Body of pancreas (tissue), 4 donors: ENCODE measurements at regions not wholly inside any gene's neighbourhood (a gene's known extent, or its start where the extent isn't known, plus 50 kb on each side); places are given as distances from the start of the nearest gene placed in this dataset.
A peak's percentile ranks its signal among the peaks of the same experiment; 100 is the strongest.

Experiments used
- ATAC-seq: fragments of 150-250 bp; one replicate; pipeline ENCODE4 v1.9.1; 2016
- DNase-seq, 4 donors: peaks; one replicate each; pipeline ENCODE4 v3.0.0-alpha.2; 2019
- H3K27ac ChIP-seq, 4 donors: fragments of 200-600 bp; sonication (generic); 1 replicate in 3 of 4; 2 replicates in 1 of 4; pipeline versions ENCODE4 v1.5.1 to v1.6.1; 2016 to 2019; ENCODE audit warnings: mild to moderate bottlenecking in 1 of 4, mixed read lengths in 1 of 4, moderate library complexity in 1 of 4
- H3K27me3 ChIP-seq, 2 donors: fragments of 200-600 bp; sonication (generic); one replicate each; pipeline ENCODE4 v1.6.0; 2016; ENCODE audit warnings: mild to moderate bottlenecking in 1 of 2
- H3K36me3 ChIP-seq, 2 donors: fragments of 200-600 bp; sonication (generic); replicated peaks in 1 of 2; 2 replicates each; pipeline ENCODE4 v1.5.1; 2016; ENCODE audit warnings: low read depth in 2 of 2; ENCODE audit not compliant: insufficient read depth in 1 of 2
- H3K4me1 ChIP-seq: fragments of 200-600 bp; sonication (generic); one replicate; pipeline ENCODE4 v1.6.0; 2016
- H3K4me3 ChIP-seq, 2 donors: fragments of 200-600 bp; sonication (generic); 1 replicate in 1 of 2; 2 replicates in 1 of 2; pipeline ENCODE4 v1.5.1; 2016 to 2019
- H3K9me3 ChIP-seq, 3 donors: fragments of 200-600 bp; sonication (generic); 1 replicate in 2 of 3; 2 replicates in 1 of 3; pipeline ENCODE4 v1.5.1; 2016
- POLR2A ChIP-seq, 3 donors: fragments of 450-650 bp; IDR thresholded peaks; one replicate each; pipeline ENCODE4 v1.6.1; 2016; ENCODE audit warnings: antibody characterized with exemption in 3 of 3, mild to moderate bottlenecking in 2 of 3
- WGBS, 2 donors: methylation state at CpG; one replicate each; pipeline ENCODE4 v1.1.5; 2017; 5-methylcytosine and 5-hydroxymethylcytosine counted together
- intact Hi-C: fragments of 100-400 bp; cut with DNase I; formaldehyde crosslinking; loops from one replicate; pipeline ENCODE4 v1.15.1; 2023
- TF ChIP-seq, protein P1 (sequence below), 7 experiments: fragments of 450-650 bp in 4 of 7; fragments of 200-600 bp in 3 of 7; sonication (generic) in 3 of 7; IDR thresholded peaks; one replicate each; pipeline ENCODE4 v1.5.1; 2016 to 2019; ENCODE audit warnings: antibody characterized with exemption in 7 of 7

DNA sequence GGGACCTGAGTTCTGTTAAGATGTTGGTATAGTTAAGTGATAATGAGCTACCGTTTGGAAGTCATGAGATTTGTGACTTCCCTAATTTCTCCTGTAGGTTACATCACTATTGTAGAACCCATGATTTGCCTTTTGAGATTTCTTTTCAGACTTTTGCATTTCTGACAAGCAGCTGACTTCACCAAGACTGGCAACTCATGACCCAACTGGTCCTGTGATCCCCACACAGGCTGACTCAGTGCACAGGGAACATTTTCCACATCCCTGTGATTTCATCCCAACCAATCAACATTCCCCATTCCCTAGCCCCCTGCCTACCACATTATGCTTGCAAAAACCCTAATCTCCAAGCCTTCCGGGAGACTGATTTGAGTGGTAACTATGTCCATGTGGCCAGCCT is 242.1 kb upstream of the PDZRN3 start:
- H3K27me3 ChIP-seq: no peaks in the 10 kb centered on the region
- H3K9me3 ChIP-seq: no peaks in the 10 kb centered on the region
- no peaks in the 10 kb centered on the region for H3K4me1 ChIP-seq
- intact Hi-C loops: no loop called here
- H3K4me3 ChIP-seq: no peak overlapping the region
- WGBS, 2 donors: 75 to 77% methylated on average over 2 of the region's 2 CpGs
- no peak overlapping the region for H3K27ac ChIP-seq
- H3K36me3 ChIP-seq: no peaks in the 10 kb centered on the region
- DNase-seq (no peak), ATAC-seq (no peak)
- TF ChIP-seq POLR2A (IDR thresholded peaks at IDR 0.05): no peak
- TF ChIP-seq, protein P1, sequence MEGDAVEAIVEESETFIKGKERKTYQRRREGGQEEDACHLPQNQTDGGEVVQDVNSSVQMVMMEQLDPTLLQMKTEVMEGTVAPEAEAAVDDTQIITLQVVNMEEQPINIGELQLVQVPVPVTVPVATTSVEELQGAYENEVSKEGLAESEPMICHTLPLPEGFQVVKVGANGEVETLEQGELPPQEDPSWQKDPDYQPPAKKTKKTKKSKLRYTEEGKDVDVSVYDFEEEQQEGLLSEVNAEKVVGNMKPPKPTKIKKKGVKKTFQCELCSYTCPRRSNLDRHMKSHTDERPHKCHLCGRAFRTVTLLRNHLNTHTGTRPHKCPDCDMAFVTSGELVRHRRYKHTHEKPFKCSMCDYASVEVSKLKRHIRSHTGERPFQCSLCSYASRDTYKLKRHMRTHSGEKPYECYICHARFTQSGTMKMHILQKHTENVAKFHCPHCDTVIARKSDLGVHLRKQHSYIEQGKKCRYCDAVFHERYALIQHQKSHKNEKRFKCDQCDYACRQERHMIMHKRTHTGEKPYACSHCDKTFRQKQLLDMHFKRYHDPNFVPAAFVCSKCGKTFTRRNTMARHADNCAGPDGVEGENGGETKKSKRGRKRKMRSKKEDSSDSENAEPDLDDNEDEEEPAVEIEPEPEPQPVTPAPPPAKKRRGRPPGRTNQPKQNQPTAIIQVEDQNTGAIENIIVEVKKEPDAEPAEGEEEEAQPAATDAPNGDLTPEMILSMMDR (IDR thresholded peaks at IDR 0.05): no peak

DNA sequence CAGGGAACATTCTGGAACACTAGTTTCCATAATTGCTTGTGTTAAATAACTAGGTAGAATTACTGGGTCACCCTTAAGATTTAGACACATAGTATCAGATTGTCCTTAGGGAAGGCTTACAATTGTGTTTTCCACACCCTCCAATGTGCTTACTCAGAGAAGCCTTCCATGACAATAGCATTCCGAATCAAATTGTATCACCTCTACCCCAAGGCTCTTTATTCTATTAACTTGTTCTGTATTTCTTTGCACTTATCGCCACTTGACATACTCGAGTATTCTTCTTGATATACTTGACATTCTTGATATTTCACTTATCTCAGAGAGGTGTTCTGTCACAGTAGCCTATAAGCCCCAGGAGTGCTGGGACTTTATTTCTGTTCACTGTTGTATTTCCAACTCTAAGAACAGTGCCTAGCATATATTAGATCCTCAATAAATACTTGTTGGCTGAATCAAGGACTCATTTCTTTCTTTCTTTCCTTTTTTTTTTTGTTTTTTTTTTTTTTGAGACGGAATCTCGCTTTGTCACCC is 238.9 kb upstream of the PDZRN3 start:
- Histone ChIP-seq H3K4me1 (no peaks in the 10 kb centered on the region), H3K27ac (no peak overlapping the region), H3K36me3 (no peaks in the 10 kb centered on the region), H3K27me3 (no peaks in the 10 kb centered on the region), H3K9me3 (no peaks in the 10 kb centered on the region), H3K4me3 (no peak overlapping the region)
- DNase-seq (no peak), ATAC-seq (no peak)
- 76 to 86% methylated on average over 5 of the region's 5 CpGs for whole genome bisulfite sequencing, 2 donors
- intact Hi-C loops: no loop called here
- TF ChIP-seq, protein P1 (IDR thresholded peaks at IDR 0.05): no peak
- no peak for TF ChIP-seq POLR2A (IDR thresholded peaks at IDR 0.05)

DNA sequence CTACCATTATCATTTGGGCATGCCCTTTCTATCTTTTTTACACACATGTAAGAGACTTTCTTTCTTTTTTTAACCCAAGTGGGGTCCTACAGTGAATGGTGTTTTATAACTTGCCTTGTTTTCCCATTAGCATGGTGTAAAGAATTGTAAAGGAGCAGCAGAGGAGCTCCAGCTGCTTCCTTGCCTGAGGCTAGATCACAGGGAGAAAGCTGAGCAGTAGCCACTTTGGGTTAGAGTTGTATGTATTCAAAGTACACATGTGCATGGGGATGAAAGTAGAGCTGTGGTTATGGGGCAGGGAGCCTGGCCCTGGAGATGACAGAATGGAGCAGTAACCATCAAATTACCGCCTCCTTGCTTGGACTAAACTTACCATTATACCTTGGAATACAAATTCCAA is 231.1 kb upstream of the PDZRN3 start:
- no peaks in the 10 kb centered on the region for H3K4me1 ChIP-seq
- no peak overlapping the region for H3K4me3 ChIP-seq
- H3K9me3 ChIP-seq: no peaks in the 10 kb centered on the region
- no peaks in the 10 kb centered on the region for H3K36me3 ChIP-seq
- WGBS, 2 donors: 89 to 100% methylated on average over 1 of the region's 1 CpG
- no peaks in the 10 kb centered on the region for H3K27me3 ChIP-seq
- ATAC-seq (no peak), DNase-seq (no peak)
- TF ChIP-seq, protein P1 (IDR thresholded peaks at IDR 0.05): no peak
- no peak for TF ChIP-seq POLR2A (IDR thresholded peaks at IDR 0.05)
- intact Hi-C loops: loop anchor here (10.0 kb wide), 1 partner anchor 341 kb away; no protein-coding TSS in a partner anchor
- no peak overlapping the region for H3K27ac ChIP-seq

DNA sequence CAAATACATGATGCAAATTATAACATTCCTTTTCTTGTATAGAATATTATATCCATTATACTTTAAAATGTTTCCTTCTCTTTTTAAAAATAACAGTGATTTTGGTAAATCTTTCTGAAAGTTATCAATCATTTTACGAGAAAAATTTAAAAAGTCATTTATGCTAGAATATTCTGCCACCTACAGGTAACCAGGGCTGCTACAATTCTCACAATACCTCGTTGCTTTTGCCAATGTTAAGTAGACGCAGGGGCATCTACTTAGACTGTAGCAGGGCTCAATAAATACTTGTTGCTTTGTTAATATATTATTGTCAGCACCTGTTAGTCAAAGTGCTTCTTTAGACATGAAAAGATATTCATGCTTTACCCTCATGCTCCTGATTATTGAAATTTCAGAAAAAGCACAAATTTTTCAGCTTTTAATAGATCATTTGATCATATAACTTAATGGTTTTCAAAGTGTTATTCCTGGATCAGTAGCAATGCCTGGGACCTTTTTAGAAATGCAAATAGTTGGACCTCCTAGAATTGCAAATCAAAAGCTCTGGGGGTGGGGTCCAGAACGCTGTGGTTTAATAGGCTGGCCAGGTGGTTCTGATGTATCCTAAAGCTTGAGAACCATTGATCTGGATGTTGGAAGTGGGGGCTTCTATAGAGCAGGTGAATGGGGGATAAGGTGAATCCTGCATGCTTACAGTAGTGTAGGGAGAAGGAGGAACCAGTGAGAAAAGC is 223.6 kb upstream of the PDZRN3 start:
- intact Hi-C loops: no loop called here
- TF ChIP-seq, protein P1 (IDR thresholded peaks at IDR 0.05): peak; percentile 23 to 67 (median 60)
- TF ChIP-seq POLR2A (IDR thresholded peaks at IDR 0.05): no peak
- no peak overlapping the region for H3K27ac ChIP-seq
- H3K9me3 ChIP-seq: no peaks in the 10 kb centered on the region
- DNase-seq (peak in 2 of 4 donors; percentile 10 to 27), ATAC-seq (no peak)
- H3K4me1 ChIP-seq: no peaks in the 10 kb centered on the region
- no peaks in the 10 kb centered on the region for H3K36me3 ChIP-seq
- H3K4me3 ChIP-seq: no peak overlapping the region
- 13 to 20% methylated on average over 4 of the region's 4 CpGs for WGBS, 2 donors
- H3K27me3 ChIP-seq: no peaks in the 10 kb centered on the region

DNA sequence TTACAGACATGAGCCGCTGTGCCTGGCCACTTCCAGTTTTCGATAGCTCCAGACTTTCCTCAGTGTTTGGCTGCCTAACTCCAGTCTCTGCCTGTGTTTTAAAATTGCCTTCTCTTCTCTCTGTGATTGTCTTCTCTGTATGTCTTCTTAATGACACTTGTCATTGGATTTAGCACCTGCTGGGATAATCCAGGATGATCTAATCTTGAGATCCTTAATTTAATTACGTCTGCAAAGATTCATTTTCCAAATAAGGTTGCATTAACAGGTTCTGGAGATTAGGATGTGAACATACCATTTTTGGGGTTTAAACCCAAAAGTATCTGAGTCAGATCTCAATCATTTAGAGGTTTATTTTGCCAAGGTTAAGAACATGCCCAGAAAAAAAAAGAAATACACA is 222.2 kb upstream of the PDZRN3 start:
- Histone ChIP-seq H3K27me3 (no peaks in the 10 kb centered on the region), H3K4me1 (no peaks in the 10 kb centered on the region), H3K4me3 (no peak overlapping the region), H3K36me3 (no peaks in the 10 kb centered on the region), H3K27ac (no peak overlapping the region), H3K9me3 (no peaks in the 10 kb centered on the region)
- ATAC-seq (no peak), DNase-seq (no peak)
- 90 to 93% methylated on average over 3 of the region's 3 CpGs for WGBS, 2 donors
- no peak for TF ChIP-seq POLR2A (IDR thresholded peaks at IDR 0.05)
- intact Hi-C loops: no loop called here
